ENCODE measurements at regions not wholly inside any gene's neighbourhood (a gene's known extent, or its start where the extent isn't known, plus 50 kb on each side); places are given as distances from the start of the nearest gene placed in this dataset.
"Not testable (repeated sequence)": the region's sequence is repeated elsewhere in the genome, so short reads cannot be mapped to it uniquely, and the experiment has no call there.

GRCh38 chr20:11467436-11467835, 450.3 kb upstream of the BTBD3 start:
- no peak for DNase-seq (ENCODE audit: low read depth in 4 of 4, low spot score in 1 of 4)

GRCh38 chr20:11468880-11469279, 448.8 kb upstream of the BTBD3 start:
- DNase-seq (ENCODE audit: low read depth in 4 of 4, low spot score in 1 of 4) = no peak

GRCh38 chr20:11469795-11470435, 447.8 kb upstream of the BTBD3 start:
- DNase-seq (ENCODE audit: low read depth in 4 of 4, low spot score in 1 of 4) = no peak

- no peak for DNase-seq (ENCODE audit: low read depth in 4 of 4, low spot score in 1 of 4)
Observed at GRCh38 chr20:11473983-11474382, 443.7 kb upstream of the BTBD3 start.

- no peak for DNase-seq (ENCODE audit: low read depth in 4 of 4, low spot score in 1 of 4)
Observed at GRCh38 chr20:11483697-11484096, 434.0 kb upstream of the BTBD3 start.

GRCh38 chr20:11484479-11484878, 433.2 kb upstream of the BTBD3 start:
- DNase-seq (ENCODE audit: low read depth in 4 of 4, low spot score in 1 of 4) = no peak

GRCh38 chr20:11492386-11492785, 425.3 kb upstream of the BTBD3 start:
- DNase-seq (ENCODE audit: low read depth in 4 of 4, low spot score in 1 of 4) = no peak

GRCh38 chr20:11492846-11493245, 424.8 kb upstream of the BTBD3 start:
- DNase-seq (ENCODE audit: low read depth in 4 of 4, low spot score in 1 of 4) = no peak

GRCh38 chr20:11496380-11496779, 421.3 kb upstream of the BTBD3 start:
- no peak for DNase-seq (ENCODE audit: low read depth in 4 of 4, low spot score in 1 of 4)

GRCh38 chr20:11497545-11497944, 420.1 kb upstream of the BTBD3 start:
- no peak for DNase-seq (ENCODE audit: low read depth in 4 of 4, low spot score in 1 of 4)

- no peak for DNase-seq (ENCODE audit: low read depth in 4 of 4, low spot score in 1 of 4)
Observed at GRCh38 chr20:11499101-11499634, 418.5 kb upstream of the BTBD3 start.

- no peak for DNase-seq (ENCODE audit: low read depth in 4 of 4, low spot score in 1 of 4)
Observed at GRCh38 chr20:11502061-11502460, 415.6 kb upstream of the BTBD3 start.

GRCh38 chr20:11502671-11503070, 415.0 kb upstream of the BTBD3 start:
- no peak for DNase-seq (ENCODE audit: low read depth in 4 of 4, low spot score in 1 of 4)

- DNase-seq (ENCODE audit: low read depth in 4 of 4, low spot score in 1 of 4) = no peak
Observed at GRCh38 chr20:11509776-11510175, 407.9 kb upstream of the BTBD3 start.

- no peak for DNase-seq (ENCODE audit: low read depth in 4 of 4, low spot score in 1 of 4)
Observed at GRCh38 chr20:11511821-11512220, 405.9 kb upstream of the BTBD3 start.

GRCh38 chr20:11513241-11513745, 404.4 kb upstream of the BTBD3 start:
- not testable (repeated sequence) for DNase-seq (ENCODE audit: low read depth in 4 of 4, low spot score in 1 of 4)

GRCh38 chr20:11516448-11516847, 401.2 kb upstream of the BTBD3 start:
- DNase-seq (ENCODE audit: low read depth in 4 of 4, low spot score in 1 of 4) = no peak

- no peak for DNase-seq (ENCODE audit: low read depth in 4 of 4, low spot score in 1 of 4)
Observed at GRCh38 chr20:11520596-11520995, 397.1 kb upstream of the BTBD3 start.

- no peak for DNase-seq (ENCODE audit: low read depth in 4 of 4, low spot score in 1 of 4)
Observed at GRCh38 chr20:11521476-11522365, 396.0 kb upstream of the BTBD3 start.

- no peak for DNase-seq (ENCODE audit: low read depth in 4 of 4, low spot score in 1 of 4)
Observed at GRCh38 chr20:11522366-11522741, 395.3 kb upstream of the BTBD3 start.

GRCh38 chr20:11529047-11529446, 388.6 kb upstream of the BTBD3 start:
- DNase-seq (ENCODE audit: low read depth in 4 of 4, low spot score in 1 of 4) = no peak

- no peak for DNase-seq (ENCODE audit: low read depth in 4 of 4, low spot score in 1 of 4)
Observed at GRCh38 chr20:11537032-11537431, 380.7 kb upstream of the BTBD3 start.

Measured in stimulated activated CD4-positive, alpha-beta T cell treated with anti-CD3 and anti-CD28 coated beads, Interleukin-1b, Interleukin-23, amount 100 ng/mL, for 24 hours (primary cell).